GM21381 (cell line): ENCODE measurements at regions not wholly inside any gene's neighbourhood (a gene's known extent, or its start where the extent isn't known, plus 50 kb on each side); places are given as distances from the start of the nearest gene placed in this dataset.

Experiments used
- ATAC-seq: cut with Tn5 transposase; IDR thresholded peaks from one replicate; pipeline ENCODE4 v1.9.1; 2021; ENCODE audit warnings: mild to moderate bottlenecking, moderate library complexity; ENCODE audit not compliant: unreplicated experiment

DNA sequence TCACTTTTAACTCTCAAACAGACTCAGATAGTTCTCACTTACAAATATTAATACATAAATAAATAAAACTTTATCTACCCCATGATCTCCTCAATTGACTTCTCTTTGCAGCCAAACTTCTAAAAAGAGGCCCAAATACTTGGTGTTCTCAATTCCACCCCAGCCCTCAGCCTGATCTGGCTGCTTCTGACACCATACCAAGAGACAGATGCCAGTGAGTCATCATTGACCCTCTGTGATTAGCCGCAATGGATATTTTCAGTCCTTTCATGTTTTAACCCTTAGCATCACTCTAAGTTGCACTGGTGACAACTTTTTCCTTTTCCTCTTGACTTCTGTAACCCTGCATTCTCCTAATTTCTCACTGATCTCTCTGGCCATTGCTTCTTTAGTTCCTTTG lies 184.1 kb upstream of the ARHGAP20 start:
- ATAC-seq: no peak

DNA sequence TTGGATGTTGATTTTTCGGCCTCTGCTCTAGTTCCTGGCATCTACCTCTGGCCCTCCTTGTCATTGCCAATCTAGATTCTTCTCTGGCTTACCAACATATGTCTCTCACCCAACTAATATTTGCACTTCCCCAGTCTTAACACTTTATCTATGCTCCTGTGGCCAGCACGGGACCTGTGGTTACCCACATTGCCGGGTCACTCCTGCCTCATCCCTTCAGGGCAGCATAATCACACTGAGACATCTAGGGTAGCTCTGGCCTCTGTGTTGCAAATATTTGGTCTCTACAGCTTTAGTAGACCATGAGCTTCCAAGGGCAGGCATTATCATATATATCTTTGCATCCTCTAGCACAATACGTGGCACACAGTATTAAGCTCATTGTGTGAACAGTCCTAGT lies 182.0 kb upstream of the ARHGAP20 start:
- ATAC-seq: no peak

DNA sequence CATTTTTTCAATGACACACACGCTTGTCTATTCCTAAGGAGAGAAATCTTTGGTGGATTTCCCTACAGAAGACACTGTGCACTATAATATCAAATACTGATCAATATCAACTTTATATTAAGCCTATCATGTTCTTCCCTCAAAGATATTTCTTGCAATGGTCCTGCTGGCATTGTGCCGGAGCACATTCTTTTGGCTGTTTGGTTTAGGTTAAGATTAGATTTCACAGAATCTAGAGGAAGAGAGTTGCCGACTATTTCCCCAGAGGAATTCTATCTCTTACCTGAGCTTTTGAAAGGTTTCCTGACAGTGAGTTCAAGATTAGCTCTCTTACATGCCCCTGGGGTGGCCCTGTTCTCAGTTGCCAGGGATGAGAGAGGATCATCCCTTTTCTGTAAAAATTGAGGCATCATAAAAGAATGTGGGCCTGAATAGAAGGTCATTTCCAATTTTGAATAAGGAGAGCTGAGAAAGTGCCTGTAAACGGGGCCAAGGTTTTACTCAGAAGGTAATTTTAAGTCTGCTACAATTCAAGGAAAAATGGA lies 180.6 kb upstream of the ARHGAP20 start:
- no peak for ATAC-seq

DNA sequence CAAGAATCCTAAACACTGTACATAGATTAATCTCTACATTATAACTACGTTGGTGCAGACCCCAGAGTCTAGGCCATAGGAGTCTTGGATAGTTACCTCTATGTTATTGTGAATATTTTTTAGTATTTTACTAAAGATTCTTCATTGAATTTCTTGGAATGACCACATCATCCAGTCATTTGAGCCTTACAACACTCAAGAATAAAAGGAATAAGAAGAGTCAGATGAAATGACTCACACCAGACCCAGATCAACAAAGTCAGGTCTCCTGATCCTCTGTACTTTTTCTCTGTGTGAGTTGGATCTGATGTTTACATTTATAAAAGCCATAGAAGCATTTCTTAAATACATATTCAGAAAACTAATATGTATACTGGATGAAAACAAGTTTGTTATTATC lies 179.2 kb upstream of the ARHGAP20 start:
- no peak for ATAC-seq

DNA sequence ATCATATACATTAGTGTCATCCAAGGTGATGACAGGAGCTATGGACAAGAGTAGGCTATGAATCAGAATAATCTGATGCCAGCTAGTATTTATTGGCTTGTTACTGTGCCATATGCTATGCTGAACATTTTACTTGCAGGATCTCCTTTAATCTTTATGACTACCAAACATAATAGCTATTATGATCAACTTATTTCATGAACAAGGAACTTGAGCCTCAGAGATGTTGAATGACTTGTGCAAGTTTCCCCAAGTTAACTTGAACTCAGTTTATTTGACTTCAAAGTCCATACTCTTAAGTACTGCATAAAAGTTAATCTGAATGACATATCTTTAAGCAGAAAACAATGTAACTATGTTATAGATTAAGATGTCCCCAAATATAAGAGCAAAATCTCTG lies 178.8 kb upstream of the ARHGAP20 start:
- no peak for ATAC-seq

DNA sequence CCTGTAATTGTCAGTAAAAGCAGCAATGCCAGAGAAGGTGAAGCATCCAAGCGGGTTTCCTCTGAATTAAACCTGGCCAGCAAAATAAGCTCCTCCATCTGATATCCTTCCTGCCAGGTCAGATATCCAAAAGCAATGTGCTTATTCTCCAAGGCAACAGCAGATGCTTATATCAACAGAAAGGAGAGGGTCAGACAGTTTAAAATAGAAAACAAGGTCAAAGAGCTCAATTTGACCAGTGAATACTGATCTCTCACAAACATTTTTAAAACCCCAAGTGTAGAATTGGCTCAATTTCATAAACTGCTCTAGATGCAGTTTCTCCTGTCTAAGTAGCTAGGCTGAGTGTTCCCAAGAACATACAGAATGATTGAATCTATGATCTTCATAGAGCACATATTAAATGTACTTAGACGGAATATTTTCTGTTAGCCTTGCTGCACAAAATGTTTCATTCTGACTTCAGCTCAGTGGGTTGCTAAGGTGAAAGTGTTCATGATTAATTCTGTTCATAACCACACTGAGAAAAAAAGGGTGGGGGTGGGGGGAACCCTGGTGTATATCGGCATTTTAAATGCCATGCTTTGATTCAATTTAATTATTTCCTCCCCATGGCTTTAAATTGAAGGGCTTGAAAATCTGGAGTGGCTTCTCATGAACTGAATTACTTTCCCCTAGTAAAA lies 174.2 kb upstream of the ARHGAP20 start:
- ATAC-seq: no peak

DNA sequence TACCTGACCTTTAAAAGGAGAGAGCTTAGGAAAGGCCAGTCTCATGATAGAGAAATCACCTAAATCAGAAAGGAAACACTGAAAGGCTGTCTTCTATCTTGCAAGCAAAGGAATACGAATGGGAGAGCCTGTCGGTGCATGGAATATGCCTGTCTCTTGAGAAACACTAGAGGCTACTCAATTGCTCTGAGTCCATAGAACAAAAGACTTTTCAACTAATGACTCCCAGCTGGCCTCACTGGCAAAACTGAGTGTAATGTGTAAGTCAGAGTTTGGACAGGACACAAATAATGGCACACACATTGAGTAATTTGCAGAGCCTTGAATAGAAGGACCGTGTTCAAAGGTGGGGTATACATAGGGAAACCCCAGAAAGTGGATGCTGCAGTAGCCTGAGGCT lies 171.0 kb upstream of the ARHGAP20 start:
- no peak for ATAC-seq

DNA sequence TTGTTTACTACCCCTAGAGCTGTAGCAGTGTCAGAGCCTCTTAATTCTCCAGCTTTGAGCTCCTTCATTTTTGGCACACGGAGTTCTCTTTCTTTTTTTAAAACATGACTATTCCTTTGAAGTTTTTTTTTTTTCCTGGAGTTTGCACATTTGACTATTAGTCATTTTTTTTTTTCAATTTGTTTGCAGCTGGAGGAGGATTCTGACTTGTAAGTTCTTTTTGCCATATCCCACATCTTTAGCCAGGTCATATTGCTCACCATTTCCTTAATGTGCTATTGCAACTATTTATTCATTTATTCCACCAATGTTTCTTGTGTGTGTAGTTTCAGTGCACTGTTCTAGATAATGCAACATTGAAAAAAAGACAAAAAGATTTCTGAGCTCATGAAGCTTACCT lies 166.3 kb upstream of the ARHGAP20 start:
- ATAC-seq: no peak

DNA sequence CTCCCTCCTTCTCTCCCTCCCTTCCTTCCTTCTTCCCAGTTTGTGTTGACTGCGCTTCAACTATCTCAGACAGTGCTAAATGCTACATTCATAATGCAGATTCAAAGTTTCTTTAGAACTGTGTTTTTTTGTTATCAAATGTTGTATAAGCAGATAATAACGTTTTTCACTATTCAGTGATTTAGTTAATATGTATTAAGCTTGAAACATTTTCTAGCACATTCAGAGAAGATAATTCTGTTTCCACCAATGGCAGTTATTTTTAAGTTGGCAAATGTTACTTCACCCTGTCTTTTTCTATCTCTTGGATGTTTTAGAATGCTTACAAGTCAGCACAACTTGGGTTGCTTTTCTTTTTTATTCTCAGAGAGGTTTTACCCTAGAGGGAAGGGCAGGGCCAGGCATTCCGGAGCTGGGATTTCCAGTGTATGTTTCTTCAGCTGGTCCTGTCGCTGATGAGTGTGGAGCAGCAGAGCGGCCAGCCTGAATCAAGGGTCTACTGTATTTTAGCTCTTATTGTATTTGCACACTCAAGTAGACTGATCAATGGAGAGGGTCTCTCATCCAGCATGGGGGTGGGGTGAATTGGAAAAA lies 162.3 kb upstream of the ARHGAP20 start:
- no peak for ATAC-seq

DNA sequence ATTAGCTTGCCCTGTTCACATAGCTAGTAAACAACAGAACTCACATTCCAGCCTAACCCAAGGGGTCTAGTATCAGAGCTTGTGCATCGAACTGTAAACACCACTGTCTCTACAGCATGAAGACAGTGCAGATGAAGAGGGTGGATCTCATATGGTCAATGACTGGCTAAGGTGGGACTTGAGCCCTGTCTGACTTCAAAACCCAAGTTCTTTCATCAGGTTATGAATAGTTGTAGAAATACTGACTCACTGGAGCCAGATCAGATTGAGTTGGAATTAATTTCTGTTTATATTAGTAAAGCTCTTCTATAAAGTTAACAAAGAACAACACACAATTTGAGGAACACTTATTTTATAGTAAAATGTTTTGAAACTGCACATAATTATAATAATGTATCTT lies 161.7 kb upstream of the ARHGAP20 start:
- ATAC-seq: no peak

DNA sequence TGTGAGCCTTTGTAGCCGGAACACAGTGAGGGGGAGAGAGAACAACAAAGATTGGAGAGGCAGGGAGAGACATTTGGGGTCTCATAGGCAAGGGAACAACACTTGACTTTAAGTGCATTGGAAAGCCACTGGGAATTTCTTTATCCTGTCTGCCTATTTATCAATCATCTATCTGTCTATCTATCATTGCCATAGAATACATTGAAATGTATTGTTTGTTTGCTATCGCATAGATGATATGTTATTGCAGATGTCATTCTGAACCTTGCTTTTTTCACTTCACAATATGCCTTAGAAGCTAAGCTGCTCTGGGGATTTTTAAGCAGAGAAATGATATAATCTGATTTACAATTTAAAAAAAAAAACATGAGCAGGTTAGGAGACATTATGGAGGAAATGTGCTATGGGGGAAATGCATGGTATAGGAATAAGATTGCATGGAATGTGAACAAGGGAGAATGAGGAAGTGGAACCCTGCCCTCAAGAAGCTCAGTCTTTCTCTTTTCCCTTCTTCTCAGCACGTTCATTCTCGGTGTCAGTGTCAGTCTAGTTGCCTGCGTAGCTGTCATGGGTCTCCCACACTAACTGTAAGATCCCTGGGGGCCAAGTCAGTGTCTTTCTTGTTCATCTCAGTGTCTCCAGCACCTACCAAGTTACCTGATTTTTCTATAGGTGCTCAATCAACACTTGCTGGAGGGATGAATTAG lies 158.7 kb upstream of the ARHGAP20 start:
- no peak for ATAC-seq

DNA sequence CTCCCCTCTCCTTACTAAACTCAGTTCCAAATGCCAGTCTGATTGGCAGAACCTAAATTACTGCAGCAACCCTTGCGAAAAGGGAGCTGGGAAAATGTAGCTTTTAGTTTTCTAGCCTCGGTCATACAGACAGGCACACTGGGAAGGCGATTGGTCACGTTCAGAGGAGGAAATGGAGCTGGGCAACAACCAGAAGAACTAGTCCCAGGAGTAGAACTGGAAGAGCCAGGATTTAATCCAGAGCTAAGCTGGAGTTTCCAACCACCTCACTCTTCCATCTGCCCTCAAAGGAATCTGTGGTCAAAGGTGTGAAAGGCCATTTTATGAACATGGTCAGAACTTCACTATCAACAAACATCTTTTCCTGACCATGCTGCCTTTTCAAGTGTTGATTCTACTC lies 155.7 kb upstream of the ARHGAP20 start:
- no peak for ATAC-seq

DNA sequence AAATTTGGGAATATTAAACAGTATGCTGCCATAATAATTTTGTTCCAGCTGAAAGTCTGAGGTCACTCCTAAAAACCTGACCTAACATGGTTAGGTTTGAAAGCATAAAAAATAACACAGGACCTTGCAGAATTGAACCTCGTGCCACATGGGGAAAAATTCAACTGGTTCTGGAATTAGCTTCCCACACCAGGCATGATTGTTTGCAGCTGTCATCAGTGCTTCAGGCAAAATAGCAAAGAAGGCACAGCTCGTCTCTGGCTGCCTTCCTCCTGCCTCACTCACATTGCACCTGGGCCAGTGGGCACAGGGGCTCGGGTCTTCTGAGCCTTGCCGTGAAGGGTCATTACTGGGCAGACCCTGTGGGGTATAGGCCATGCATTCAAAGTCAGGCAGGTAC lies 153.8 kb upstream of the ARHGAP20 start:
- no peak for ATAC-seq

DNA sequence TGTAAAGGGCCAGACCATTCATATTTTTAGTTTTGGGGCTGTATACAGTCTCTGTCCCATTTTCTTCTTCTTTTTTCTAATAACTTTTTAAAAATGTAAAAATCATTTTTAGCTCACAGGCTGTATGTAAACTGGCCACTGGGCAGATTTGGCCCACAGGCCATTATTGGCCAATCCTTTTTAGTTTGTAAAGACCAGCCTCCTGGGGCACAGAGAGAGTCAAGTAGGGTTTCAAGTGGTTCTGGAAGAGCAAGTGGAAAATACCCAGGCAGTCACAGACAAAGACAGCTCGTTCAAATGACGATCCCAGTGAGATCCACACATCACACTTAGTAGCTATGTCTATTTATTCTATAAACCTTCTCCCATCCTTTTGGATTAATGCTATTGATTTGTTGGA lies 150.2 kb upstream of the ARHGAP20 start:
- ATAC-seq: no peak

DNA sequence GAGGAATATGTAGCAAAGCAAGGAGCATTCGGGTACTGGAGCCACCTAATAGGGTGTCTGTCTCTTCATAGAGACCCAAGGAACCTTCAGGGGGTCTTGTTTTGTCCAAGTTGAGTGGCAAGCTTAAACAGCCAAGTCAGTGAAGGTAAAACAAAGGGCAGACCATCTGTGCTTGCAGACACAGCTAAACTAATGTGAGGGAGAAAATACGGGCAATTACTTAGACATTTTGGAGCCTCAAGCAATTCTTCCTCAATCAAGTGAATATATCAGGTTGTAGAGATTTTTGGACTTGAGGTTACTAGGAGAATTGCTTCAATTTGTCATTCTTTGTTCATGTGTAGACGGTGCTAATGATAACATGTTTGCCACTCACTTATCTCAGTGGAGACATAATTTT lies 148.2 kb upstream of the ARHGAP20 start:
- ATAC-seq: no peak

DNA sequence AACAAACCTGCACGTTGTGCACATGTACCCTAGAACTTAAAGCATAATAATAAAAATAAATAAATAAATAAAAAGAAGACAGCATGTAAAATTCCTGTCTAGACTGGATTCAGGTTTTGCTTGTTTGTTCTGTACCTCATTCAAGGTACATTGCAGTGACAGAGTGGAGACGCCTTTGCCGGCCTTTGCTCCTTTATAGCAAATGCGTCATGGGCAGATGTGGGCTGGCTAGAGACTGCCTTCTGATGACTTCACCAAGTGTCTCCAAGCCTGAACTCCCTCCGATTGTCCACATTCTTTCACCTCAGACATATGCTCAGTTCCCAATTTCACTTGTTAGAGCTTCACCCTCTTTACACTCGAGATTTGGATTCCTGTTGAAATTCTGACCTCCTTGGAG lies 147.8 kb upstream of the ARHGAP20 start:
- ATAC-seq: no peak

DNA sequence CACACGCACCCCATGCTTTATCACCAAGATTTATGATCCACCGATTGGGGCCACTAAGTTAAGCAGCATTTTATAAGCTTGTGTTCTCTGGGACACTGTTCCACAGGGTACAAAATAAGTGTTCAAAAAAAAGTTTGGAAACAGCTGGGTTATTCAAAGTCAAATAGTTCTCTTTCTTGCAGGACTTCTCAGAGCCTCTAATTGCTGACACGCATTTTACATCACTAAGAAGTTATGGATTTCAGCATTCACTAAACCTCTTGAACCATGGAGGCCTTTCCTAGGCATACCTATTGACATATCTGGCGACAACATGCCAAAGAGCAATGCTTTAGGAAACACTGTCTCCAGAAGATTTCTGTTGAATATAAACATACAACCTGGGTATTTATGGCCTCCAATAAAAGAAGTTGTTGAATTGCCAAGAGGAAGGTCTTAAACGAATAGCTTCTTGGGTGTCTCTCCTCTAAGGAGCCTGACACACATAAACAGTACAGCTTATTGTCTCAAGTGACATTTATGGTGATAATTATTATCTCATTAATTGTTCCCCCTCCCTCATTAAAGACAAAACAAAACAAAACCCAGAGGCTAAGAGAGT lies 147.1 kb upstream of the ARHGAP20 start:
- ATAC-seq: no peak

DNA sequence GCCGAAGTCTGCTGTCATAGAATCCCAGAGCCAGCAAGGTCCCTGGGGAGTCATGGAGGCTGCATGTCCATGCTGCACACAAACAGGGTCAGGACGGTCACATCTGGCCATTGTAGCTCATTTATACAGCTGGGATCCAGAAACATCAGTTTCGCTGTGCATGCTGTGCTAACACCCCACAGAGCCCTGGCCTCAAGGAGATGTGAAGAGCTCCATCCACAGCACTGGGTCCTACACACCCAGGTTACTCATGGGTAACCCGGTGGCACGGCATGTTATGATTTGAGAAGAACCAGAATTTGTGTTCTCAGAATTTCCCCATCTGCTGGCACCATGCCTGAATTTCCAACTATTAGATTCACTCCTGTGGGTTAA lies 146.3 kb upstream of the ARHGAP20 start:
- ATAC-seq: peak; percentile 47

DNA sequence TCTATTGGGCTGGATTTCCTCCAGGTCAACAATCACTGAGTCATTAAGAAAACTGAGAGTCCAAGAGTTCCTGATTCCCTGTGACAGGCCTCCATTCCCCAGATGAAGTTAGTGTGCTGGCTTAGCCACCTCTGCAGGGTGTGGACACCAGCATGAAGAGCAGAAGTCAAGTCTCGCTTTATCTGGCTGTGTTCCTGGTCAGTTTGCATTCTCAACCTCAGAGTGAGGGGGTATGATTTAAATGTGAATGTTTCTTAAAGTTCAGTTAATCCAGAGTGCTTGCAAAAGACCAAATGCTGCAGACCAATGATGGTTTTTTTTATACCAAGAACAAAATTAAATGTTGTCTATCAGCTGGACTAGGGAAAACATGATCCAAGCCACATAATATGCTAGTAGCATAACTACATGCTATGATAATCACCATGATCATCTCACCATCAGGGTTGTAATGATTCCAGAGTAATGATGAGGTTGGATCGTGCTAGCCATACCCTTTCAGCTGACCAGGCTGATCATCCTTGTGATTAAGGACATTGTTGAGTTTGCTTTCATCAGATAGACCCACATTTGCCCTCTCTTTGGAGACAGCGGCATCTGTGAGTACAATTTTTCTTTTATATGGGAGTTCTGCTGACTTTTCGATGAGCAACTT lies 145.8 kb upstream of the ARHGAP20 start:
- ATAC-seq: peak; percentile 32

DNA sequence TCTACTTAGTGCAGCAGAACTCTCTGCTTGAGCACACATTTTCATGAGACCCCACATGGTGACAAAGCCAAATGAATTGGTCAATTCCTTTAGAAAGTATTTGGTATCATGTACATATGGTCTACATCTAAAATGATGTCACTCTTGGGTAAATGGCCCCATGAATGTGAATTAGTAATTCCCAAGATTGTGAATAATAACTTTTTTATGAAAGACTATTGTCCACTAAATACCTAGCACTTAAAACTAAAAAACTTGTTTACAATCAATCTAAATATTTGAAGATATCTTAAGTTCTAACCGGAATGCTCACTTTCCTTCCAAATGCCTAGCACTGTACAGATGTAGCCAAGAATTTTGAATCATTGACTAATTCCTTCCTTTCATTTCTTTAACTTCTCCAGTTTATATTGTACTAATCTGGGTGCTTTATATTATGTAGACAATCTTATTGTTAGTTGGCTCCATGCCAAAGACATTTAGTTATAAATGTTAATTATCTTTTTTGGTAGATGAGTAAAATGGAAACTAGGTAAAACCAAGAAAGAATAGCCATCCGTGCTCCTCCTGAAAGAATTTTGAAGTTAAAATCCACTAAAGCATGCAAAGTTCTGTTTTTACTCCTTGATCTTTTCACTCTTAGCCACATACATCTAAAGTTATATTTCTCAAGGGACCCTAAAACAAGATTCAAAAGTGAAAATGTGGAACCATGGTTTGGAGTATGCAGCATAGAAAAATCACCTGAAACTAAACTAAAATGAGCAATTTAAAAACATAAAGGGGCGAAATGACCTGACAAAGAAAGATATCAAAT lies 145.0 kb upstream of the ARHGAP20 start:
- ATAC-seq: no peak
